Kidney (tissue), 13 donors: ENCODE measurements at regions not wholly inside any gene's neighbourhood (a gene's known extent, or its start where the extent isn't known, plus 50 kb on each side); places are given as distances from the start of the nearest gene placed in this dataset.

ENCODE experiments used
- DNase-seq, 5 donors: peaks; one replicate each; pipeline ENCODE4 v3.0.0-alpha.2; 2013 to 2020
- FAIRE-seq: peaks from 2 replicates; lab custom pipeline; 2012; peaks lifted over from hg19 to GRCh38; lab: Jason Lieb, UNC
- H3K27ac ChIP-seq, 2 donors: one replicate each; pipeline ENCODE4 v1.7.0; 2013; ENCODE audit warnings: low read depth in 2 of 2, low read length in 2 of 2, inconsistent platforms in 1 of 2
- H3K27me3 ChIP-seq: one replicate; pipeline ENCODE4 v1.7.1; 2013; ENCODE audit warnings: low read length, inconsistent platforms; ENCODE audit not compliant: control insufficient read depth, insufficient read depth
- H3K36me3 ChIP-seq, 3 donors: one replicate each; pipeline versions ENCODE4 v1.7.0 to v1.7.1; 2013; ENCODE audit warnings: low read length in 3 of 3, control low read depth in 1 of 3, inconsistent platforms in 1 of 3; ENCODE audit not compliant: insufficient read depth in 3 of 3, control insufficient read depth in 2 of 3
- H3K4me1 ChIP-seq, 3 donors: one replicate each; pipeline versions ENCODE4 v1.7.0 to v1.7.1; 2013; ENCODE audit warnings: low read length in 3 of 3, inconsistent platforms in 1 of 3, low read depth in 1 of 3; ENCODE audit not compliant: control insufficient read depth in 2 of 3, insufficient read depth in 2 of 3
- H3K4me3 ChIP-seq, 3 donors: one replicate each; pipeline versions ENCODE4 v1.7.0 to v1.8.1; 2013; ENCODE audit warnings: low read length in 3 of 3, control low read depth in 1 of 3, inconsistent platforms in 1 of 3
- H3K9ac ChIP-seq, 3 donors: one replicate each; pipeline versions ENCODE4 v1.7.0 to v1.7.1; 2013; ENCODE audit warnings: low read length in 3 of 3, control low read depth in 1 of 3, inconsistent platforms in 1 of 3
- H3K9me3 ChIP-seq, 3 donors: one replicate each; pipeline versions ENCODE4 v1.7.0 to v1.7.1; 2013; ENCODE audit warnings: low read length in 3 of 3, control low read depth in 1 of 3, inconsistent platforms in 1 of 3; ENCODE audit not compliant: control insufficient read depth in 2 of 3, insufficient read depth in 1 of 3
- intact Hi-C: fragments of 100-400 bp; cut with DNase I; formaldehyde crosslinking; loops from one replicate; pipeline ENCODE4 v1.11.1; 2022
- TF ChIP-seq, protein P1 (sequence below): IDR thresholded peaks from 3 replicates; pipeline ENCODE4 v1.5.1; 2012; ENCODE audit warnings: mild to moderate bottlenecking, moderate library complexity, borderline replicate concordance; ENCODE audit not compliant: insufficient read depth; ENCODE audit errors: extremely low read depth
- donor health status: control.
- donor health status: control.
- donor health status: control.
- donor health status: control.
- donor health status: control.
- donor health status: DM: yes; HTN: yes; CAD: no.
- donor health status: Normal renal cell carcinoma (clear cell type).

DNA sequence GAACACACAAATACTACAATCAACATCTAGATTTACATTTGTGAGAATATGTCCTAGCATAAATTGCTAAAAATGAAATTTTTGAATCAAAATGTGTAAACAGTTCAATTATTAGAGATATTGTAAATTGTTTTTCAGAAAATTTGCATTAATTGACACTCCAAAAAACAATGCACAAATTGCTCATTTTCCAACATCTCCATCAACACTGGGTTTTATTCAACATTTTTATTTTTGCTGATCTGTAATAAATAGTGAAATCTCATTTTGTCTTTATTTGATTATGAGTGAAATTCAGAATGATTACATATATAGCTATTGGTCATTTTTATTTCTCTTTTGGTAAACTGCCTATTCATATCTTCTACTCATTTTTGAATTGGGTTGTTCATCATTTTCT is 120.0 kb upstream of the GRIA3 start:
- H3K27me3 ChIP-seq: no peaks in the 10 kb centered on the region
- TF ChIP-seq, protein P1, sequence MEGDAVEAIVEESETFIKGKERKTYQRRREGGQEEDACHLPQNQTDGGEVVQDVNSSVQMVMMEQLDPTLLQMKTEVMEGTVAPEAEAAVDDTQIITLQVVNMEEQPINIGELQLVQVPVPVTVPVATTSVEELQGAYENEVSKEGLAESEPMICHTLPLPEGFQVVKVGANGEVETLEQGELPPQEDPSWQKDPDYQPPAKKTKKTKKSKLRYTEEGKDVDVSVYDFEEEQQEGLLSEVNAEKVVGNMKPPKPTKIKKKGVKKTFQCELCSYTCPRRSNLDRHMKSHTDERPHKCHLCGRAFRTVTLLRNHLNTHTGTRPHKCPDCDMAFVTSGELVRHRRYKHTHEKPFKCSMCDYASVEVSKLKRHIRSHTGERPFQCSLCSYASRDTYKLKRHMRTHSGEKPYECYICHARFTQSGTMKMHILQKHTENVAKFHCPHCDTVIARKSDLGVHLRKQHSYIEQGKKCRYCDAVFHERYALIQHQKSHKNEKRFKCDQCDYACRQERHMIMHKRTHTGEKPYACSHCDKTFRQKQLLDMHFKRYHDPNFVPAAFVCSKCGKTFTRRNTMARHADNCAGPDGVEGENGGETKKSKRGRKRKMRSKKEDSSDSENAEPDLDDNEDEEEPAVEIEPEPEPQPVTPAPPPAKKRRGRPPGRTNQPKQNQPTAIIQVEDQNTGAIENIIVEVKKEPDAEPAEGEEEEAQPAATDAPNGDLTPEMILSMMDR: no peak
- no peak overlapping the region for H3K9ac ChIP-seq
- intact Hi-C loops: no loop called here
- H3K27ac ChIP-seq: no peak overlapping the region
- no peak overlapping the region for H3K4me3 ChIP-seq
- peak; percentile 45 for FAIRE-seq
- no peaks in the 10 kb centered on the region for H3K4me1 ChIP-seq
- no peak for DNase-seq
- no peaks in the 10 kb centered on the region for H3K36me3 ChIP-seq
- H3K9me3 ChIP-seq: no peaks in the 10 kb centered on the region

DNA sequence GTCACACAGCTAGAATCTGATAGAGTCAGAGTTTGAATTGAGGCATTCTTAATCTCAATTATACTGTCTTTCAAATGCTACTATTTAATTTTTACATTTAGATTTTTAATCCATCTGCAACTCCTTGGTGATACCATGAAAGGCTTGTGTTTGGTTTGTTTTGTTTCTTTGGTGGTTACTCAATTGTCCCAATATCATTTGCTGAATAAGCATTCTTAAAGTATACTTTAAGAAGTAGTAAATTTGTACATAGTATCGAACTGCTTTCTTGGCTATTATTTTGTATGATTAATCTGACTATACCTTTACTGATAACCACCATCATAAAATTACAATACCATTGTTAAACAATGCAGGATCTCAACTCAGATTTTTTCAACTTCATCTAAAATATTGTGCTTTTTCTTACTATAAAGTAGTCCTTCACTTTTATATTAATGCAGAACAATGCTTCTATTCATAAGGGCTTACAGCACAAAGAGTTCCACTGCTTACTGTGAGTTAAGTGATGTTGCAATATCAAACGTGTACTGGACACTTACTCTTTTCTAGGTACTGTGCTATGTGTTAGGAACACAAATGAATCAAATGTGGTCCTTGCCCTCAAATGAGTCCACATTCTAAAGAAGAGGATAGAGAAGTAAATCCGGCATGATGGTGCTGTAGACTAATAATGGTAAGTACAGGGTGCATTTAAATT is 111.2 kb upstream of the GRIA3 start:
- Histone ChIP-seq H3K27ac (no peak overlapping the region), H3K36me3 (no peaks in the 10 kb centered on the region), H3K9me3 (no peaks in the 10 kb centered on the region), H3K27me3 (no peaks in the 10 kb centered on the region), H3K4me1 (no peaks in the 10 kb centered on the region), H3K4me3 (no peak overlapping the region), H3K9ac (no peak overlapping the region)
- TF ChIP-seq, protein P1: no peak
- intact Hi-C loops: no loop called here
- peak; percentile 25 for FAIRE-seq
- no peak for DNase-seq

DNA sequence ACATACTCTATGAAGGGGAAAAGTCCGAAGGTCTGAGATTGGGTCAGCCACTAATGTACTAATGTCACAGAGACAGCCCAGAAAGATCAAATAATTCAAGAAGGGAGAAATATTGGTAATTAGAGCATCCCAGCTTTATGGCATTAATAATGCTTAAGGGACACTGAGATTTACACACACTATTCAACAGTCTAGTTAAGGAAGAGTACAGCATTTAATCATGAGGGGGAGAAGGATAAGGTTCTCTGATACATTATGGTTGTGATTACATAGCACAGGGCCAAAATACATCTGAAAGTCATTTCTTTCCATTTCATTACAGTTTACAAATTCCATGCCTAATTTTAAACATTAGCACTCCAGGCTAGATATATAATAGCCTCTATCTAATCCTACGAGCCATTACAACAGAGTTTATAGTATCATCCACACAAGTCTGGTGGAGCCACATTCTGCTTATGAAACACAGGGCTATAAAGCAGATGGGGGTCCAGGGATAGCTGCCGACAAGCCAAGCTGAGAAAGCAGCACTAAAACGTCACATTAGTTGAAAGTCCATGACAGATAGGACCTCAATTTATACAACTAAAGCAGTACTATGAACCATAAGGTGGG is 108.0 kb upstream of the GRIA3 start:
- no peaks in the 10 kb centered on the region for H3K27me3 ChIP-seq
- no peak overlapping the region for H3K27ac ChIP-seq
- H3K4me3 ChIP-seq: no peak overlapping the region
- H3K9me3 ChIP-seq: no peaks in the 10 kb centered on the region
- intact Hi-C loops: no loop called here
- TF ChIP-seq, protein P1: no peak
- DNase-seq (no peak), FAIRE-seq (no peak)
- H3K9ac ChIP-seq: no peak overlapping the region
- no peaks in the 10 kb centered on the region for H3K36me3 ChIP-seq
- H3K4me1 ChIP-seq: no peaks in the 10 kb centered on the region
